NCI-H1694 treated with DMSO at 0.1 percent for 48 hours (cell line): ENCODE measurements at regions not wholly inside any gene's neighbourhood (a gene's known extent, or its start where the extent isn't known, plus 50 kb on each side); places are given as distances from the start of the nearest gene placed in this dataset.
"Not testable (repeated sequence)": the region's sequence is repeated elsewhere in the genome, so short reads cannot be mapped to it uniquely, and the experiment has no call there.

ENCODE experiments used
- DNase-seq: peaks from one replicate; lab custom pipeline; 2025; lab: John Stamatoyannopoulos, UW

- no peak for DNase-seq
Observed at GRCh38 chr9:92242260-92243136, 51.0 kb downstream of the IARS1 start.

GRCh38 chr9:92236915-92237314 lies 56.6 kb downstream of the IARS1 start:
- DNase-seq: no peak

GRCh38 chr9:92236465-92236864 lies 57.0 kb downstream of the IARS1 start:
- DNase-seq: no peak

GRCh38 chr9:92234514-92234913 lies 59.0 kb downstream of the IARS1 start:
- no peak for DNase-seq

GRCh38 chr9:92232190-92232589 lies 61.3 kb downstream of the IARS1 start:
- DNase-seq: no peak

- DNase-seq: no peak
Observed at GRCh38 chr9:92228628-92229027, 64.9 kb downstream of the IARS1 start.

GRCh38 chr9:92224177-92224576 lies 69.3 kb downstream of the IARS1 start:
- DNase-seq: no peak

GRCh38 chr9:92223758-92224157 lies 69.7 kb downstream of the IARS1 start:
- DNase-seq: no peak

- DNase-seq: no peak
Observed at GRCh38 chr9:92208693-92209524, 84.6 kb downstream of the IARS1 start.

- DNase-seq: no peak
Observed at GRCh38 chr9:92206488-92206887, 87.0 kb downstream of the IARS1 start.

- DNase-seq: not testable (repeated sequence)
Observed at GRCh38 chr9:92203887-92204286, 88.7 kb upstream of the SPTLC1 start.

GRCh38 chr9:92198237-92198636 lies 83.0 kb upstream of the SPTLC1 start:
- not testable (repeated sequence) for DNase-seq

GRCh38 chr9:92196909-92197308 lies 81.7 kb upstream of the SPTLC1 start:
- no peak for DNase-seq

- DNase-seq: no peak
Observed at GRCh38 chr9:92196400-92196799, 81.2 kb upstream of the SPTLC1 start.

- DNase-seq: no peak
Observed at GRCh38 chr9:92191801-92192200, 76.6 kb upstream of the SPTLC1 start.

- no peak for DNase-seq
Observed at GRCh38 chr9:92190536-92190790, 75.2 kb upstream of the SPTLC1 start.

GRCh38 chr9:92189782-92190535 lies 74.7 kb upstream of the SPTLC1 start:
- DNase-seq: no peak

- DNase-seq: no peak
Observed at GRCh38 chr9:92188969-92189781, 74.0 kb upstream of the SPTLC1 start.

GRCh38 chr9:92187989-92188714 lies 72.9 kb upstream of the SPTLC1 start:
- DNase-seq: no peak

- no peak for DNase-seq
Observed at GRCh38 chr9:92187390-92187789, 72.2 kb upstream of the SPTLC1 start.

GRCh38 chr9:92186631-92187030 lies 71.4 kb upstream of the SPTLC1 start:
- DNase-seq: no peak
